Hepatocyte (in vitro differentiated cells): ENCODE measurements at regions not wholly inside any gene's neighbourhood (a gene's known extent, or its start where the extent isn't known, plus 50 kb on each side); places are given as distances from the start of the nearest gene placed in this dataset.

Source experiments
- EZH2 ChIP-seq: fragments of 200-600 bp; sonication (generic); IDR thresholded peaks from 2 replicates; pipeline ENCODE4 v1.6.1; 2016; ENCODE audit warnings: antibody characterized with exemption, mild to moderate bottlenecking, borderline replicate concordance
- TF ChIP-seq, protein P1 (sequence below): fragments of 200-600 bp; sonication (generic); IDR thresholded peaks from 2 replicates; pipeline ENCODE4 v1.5.1; 2016; ENCODE audit warnings: antibody characterized with exemption, mild to moderate bottlenecking; ENCODE audit not compliant: poor library complexity

DNA sequence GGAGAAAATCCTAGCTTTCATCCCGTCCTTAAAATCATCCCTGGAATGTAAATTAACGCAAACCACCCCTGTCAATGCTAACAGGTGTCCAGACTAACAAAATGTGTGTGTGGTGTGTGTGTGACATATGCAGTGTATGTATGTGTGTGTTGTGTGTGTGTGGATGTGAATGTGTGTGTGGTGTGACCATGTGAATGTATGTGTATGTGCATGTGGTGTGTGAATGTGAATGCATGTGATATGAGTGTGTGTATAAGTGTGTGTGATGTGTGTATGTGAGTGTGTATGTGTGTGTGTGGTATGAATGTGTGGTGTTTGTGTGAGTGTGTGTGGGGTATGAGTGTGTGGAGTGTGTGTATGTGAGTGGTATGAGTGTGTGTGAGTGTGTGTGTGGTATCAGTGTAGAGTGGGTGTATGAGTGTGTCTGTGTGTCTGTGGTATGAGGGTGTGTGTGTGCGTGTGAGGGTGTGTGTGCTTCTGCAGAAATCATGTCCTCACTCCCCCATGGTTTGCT, 190.8 kb downstream of the TEX29 start:
- TF ChIP-seq, protein P1, sequence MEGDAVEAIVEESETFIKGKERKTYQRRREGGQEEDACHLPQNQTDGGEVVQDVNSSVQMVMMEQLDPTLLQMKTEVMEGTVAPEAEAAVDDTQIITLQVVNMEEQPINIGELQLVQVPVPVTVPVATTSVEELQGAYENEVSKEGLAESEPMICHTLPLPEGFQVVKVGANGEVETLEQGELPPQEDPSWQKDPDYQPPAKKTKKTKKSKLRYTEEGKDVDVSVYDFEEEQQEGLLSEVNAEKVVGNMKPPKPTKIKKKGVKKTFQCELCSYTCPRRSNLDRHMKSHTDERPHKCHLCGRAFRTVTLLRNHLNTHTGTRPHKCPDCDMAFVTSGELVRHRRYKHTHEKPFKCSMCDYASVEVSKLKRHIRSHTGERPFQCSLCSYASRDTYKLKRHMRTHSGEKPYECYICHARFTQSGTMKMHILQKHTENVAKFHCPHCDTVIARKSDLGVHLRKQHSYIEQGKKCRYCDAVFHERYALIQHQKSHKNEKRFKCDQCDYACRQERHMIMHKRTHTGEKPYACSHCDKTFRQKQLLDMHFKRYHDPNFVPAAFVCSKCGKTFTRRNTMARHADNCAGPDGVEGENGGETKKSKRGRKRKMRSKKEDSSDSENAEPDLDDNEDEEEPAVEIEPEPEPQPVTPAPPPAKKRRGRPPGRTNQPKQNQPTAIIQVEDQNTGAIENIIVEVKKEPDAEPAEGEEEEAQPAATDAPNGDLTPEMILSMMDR, result no peak
- no peak for TF ChIP-seq EZH2
